GM10248 (cell line): ENCODE measurements at regions not wholly inside any gene's neighbourhood (a gene's known extent, or its start where the extent isn't known, plus 50 kb on each side); places are given as distances from the start of the nearest gene placed in this dataset.

ENCODE experiments used
- CTCF ChIA-PET: fragments of 300-600 bp; sonication (Branson Sonifier 250); formaldehyde crosslinking; extraction: SDS; loops from one replicate; lab custom pipeline; 2021; ENCODE audit warnings: antibody characterized with exemption; lab: Yijun Ruan, JAX
- POLR2A ChIA-PET: fragments of 350-650 bp; sonication (Branson Sonifier 250); formaldehyde crosslinking; extraction: SDS; loops from one replicate; lab custom pipeline; 2020; ENCODE audit warnings: antibody characterized with exemption; lab: Yijun Ruan, JAX
- DNase-seq: peaks from one replicate; pipeline ENCODE4 v3.0.0; 2012; ENCODE audit errors: extremely low spot score
- TF ChIP-seq, protein P1 (sequence below): IDR thresholded peaks from 2 replicates; pipeline ENCODE4 v1.5.1; 2012; ENCODE audit warnings: mild to moderate bottlenecking, low read depth; ENCODE audit errors: extremely low read depth, missing control alignments, control extremely low read depth

DNA sequence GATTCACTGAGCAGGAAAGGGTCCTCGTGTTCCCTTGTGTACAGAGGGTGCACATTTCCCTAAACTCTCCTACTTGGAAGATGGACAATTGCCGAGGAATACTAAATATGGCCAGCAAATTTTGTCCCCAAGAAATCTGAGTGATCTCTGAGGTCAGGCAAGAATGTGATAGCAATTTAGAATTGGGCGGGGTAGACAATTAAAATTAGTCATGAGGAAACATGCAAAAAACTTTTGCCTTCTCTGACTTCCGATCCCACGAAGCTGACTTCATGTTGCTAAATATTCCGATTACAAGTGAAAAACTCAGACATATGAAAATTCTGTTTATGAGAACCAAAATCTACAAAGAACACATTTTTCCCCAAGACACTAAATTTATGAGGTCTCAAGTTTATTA lies 453.9 kb upstream of the ZFP42 start:
- ChIA-PET CTCF (no interaction called here), POLR2A (no interaction called here)
- TF ChIP-seq, protein P1, sequence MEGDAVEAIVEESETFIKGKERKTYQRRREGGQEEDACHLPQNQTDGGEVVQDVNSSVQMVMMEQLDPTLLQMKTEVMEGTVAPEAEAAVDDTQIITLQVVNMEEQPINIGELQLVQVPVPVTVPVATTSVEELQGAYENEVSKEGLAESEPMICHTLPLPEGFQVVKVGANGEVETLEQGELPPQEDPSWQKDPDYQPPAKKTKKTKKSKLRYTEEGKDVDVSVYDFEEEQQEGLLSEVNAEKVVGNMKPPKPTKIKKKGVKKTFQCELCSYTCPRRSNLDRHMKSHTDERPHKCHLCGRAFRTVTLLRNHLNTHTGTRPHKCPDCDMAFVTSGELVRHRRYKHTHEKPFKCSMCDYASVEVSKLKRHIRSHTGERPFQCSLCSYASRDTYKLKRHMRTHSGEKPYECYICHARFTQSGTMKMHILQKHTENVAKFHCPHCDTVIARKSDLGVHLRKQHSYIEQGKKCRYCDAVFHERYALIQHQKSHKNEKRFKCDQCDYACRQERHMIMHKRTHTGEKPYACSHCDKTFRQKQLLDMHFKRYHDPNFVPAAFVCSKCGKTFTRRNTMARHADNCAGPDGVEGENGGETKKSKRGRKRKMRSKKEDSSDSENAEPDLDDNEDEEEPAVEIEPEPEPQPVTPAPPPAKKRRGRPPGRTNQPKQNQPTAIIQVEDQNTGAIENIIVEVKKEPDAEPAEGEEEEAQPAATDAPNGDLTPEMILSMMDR = no peak
- no peak for DNase-seq

DNA sequence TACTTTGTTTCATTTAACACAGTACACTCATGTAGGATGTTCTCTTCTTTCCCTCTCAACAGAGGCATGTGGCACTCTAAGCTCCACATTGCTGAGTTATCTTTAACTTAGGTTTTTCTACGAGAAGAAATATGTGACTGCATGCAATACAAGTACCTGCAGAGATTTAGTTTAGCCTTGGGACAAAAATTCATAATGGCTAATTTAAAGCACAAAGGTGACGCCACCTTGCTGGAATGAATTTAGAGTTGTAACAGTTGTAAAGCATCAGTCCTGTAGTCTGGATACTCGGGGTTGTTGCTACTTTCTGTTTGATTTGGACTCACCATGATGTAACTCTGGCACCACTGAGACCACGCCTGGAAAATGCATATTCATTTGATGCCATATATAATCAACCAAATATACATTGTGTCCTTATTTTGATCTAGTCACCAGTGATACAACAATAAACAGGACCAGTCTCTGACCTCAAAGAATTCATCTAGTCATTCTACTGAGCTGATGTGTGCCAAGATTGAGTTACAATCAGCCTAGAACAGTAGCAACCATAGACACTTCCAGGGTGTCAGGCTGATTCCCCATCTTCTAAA lies 451.0 kb upstream of the ZFP42 start:
- ChIA-PET POLR2A (no interaction called here), CTCF (no interaction called here)
- TF ChIP-seq, protein P1 = no peak
- DNase-seq = no peak

DNA sequence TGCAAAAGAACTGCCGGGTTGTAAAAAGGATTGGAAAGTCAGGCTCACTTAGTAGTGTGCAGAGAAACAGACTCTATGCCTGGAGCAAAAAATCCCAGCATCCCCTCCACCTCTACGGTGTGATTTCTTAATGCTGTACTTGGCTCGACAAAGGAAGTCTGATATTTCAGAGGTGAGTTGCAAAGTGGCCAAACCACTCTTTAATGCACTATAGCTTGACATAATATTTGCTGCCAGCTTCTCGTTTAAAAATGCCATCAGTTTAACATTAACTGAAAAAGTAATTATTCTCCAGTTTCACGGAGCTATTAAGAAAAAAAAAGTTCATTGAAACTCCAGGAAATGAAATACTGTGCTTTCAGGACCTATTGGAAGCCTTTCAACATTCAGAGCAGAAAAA lies 448.3 kb upstream of the ZFP42 start:
- TF ChIP-seq, protein P1 = no peak
- no peak for DNase-seq
- CTCF ChIA-PET = no interaction called here
- POLR2A ChIA-PET = no interaction called here

DNA sequence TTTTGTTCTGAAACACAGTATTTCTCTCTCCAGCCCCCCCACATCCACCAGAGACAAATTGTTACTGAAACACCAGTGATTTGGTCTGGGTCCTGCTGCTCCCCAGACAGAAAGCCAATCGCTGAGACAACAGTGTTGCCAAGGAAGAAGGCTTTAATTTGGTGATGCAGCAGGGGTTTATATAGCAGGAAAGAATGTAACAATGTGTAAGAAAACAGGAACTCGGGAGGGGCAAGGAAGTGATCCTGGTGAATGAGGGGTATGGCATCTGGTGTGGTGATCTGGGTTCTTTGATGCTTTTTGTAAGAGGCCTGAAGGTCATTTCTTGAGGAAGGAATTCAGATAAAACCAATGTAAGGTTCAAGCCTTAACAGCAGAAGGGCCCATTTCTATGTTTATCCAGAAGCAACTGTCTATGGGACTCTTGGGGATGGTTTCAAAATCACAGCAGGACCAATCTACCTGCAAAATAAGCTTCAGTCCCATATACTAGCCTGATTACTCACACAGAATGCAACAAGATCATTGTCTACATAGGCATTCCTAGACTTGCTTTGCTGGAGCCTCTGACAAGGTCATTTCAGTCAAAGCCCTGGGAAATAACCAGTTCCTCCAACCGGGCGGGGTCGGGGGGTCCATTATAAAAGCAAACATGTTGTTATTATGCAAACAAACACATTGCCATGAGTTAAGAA lies 445.2 kb upstream of the ZFP42 start:
- no peak for DNase-seq
- POLR2A ChIA-PET = no interaction called here
- TF ChIP-seq, protein P1 = no peak
- CTCF ChIA-PET = no interaction called here

DNA sequence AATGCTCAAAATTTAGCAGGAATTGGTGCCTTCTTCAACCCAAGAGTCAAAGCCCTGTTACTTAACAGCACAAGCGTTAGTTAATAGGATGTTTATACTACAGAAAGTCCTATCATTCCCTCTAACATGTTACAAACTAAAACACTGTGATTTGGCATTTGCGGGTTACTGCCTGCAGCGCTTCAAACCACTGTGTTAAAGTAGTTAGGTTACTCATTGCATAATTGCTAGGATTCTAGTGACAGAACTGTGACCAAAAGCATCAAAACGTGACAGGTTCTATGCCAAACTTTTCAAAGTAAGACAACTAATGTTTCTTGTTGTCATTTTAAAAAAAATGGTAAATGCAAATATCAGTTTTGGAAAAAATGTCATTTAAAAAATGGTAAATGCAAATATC lies 442.8 kb upstream of the ZFP42 start:
- no peak for DNase-seq
- ChIA-PET POLR2A (no interaction called here), CTCF (no interaction called here)
- TF ChIP-seq, protein P1 = no peak

DNA sequence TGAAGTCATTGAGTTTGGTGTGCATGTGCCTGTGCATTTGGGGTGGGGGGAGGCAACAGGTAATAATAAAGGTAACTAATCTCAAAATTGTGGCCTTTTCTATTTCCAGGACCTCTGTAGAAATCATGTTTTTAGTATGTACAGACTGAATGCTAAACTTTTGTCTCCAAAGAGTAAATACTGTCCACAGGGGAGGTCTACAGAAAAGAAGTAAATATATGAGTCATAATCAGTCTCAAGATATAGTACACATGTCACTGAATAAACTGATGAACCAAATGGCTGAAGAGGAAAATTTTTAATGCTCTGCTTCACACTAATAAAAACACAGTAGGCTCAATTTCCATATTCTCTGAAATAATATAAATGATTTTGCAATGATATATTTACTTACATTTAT lies 440.4 kb upstream of the ZFP42 start:
- TF ChIP-seq, protein P1 = no peak

More for the DNA sequence above, 440.4 kb upstream of the ZFP42 start:
- ChIA-PET POLR2A (no interaction called here), CTCF (no interaction called here)
- no peak for DNase-seq
